Right hindlimb (tissue), 1 donor: ENCODE measurements at regions not wholly inside any gene's neighbourhood (a gene's known extent, or its start where the extent isn't known, plus 50 kb on each side); places are given as distances from the start of the nearest gene placed in this dataset.

Source experiments
- DNase-seq: peaks from one replicate; pipeline ENCODE4 v3.0.0-alpha.2; 2018

- DNase-seq, result no peak
Measured at GRCh38 chr16:9536905-9537304, 445.5 kb downstream of the HAPSTR1 start.

GRCh38 chr16:9539346-9539745 lies 447.9 kb downstream of the HAPSTR1 start:
- DNase-seq, result no peak

- DNase-seq, result no peak
Measured at GRCh38 chr16:9541723-9542122, 450.3 kb downstream of the HAPSTR1 start.

GRCh38 chr16:9542165-9542755 lies 450.8 kb downstream of the HAPSTR1 start:
- DNase-seq, result no peak

GRCh38 chr16:9545522-9546437 lies 454.3 kb downstream of the HAPSTR1 start:
- DNase-seq, result no peak

- no peak for DNase-seq
Measured at GRCh38 chr16:9546438-9546786, 455.0 kb downstream of the HAPSTR1 start.

- no peak for DNase-seq
Measured at GRCh38 chr16:9549487-9549886, 458.0 kb downstream of the HAPSTR1 start.

- DNase-seq, result no peak
Measured at GRCh38 chr16:9555051-9555450, 463.6 kb downstream of the HAPSTR1 start.

GRCh38 chr16:9556949-9557665 lies 465.7 kb downstream of the HAPSTR1 start:
- DNase-seq, result no peak

GRCh38 chr16:9557713-9558112 lies 466.3 kb downstream of the HAPSTR1 start:
- no peak for DNase-seq

GRCh38 chr16:9566099-9566498 lies 474.7 kb downstream of the HAPSTR1 start:
- DNase-seq, result no peak

- no peak for DNase-seq
Measured at GRCh38 chr16:9567666-9568065, 476.2 kb downstream of the HAPSTR1 start.

GRCh38 chr16:9568261-9568660 lies 476.8 kb downstream of the HAPSTR1 start:
- no peak for DNase-seq

- DNase-seq, result no peak
Measured at GRCh38 chr16:9570521-9570920, 479.1 kb downstream of the HAPSTR1 start.

- no peak for DNase-seq
Measured at GRCh38 chr16:9578459-9578858, 487.0 kb downstream of the HAPSTR1 start.

- no peak for DNase-seq
Measured at GRCh38 chr16:9580025-9580424, 488.6 kb downstream of the HAPSTR1 start.

GRCh38 chr16:9593440-9593839 lies 502.0 kb downstream of the HAPSTR1 start:
- no peak for DNase-seq

GRCh38 chr16:9594047-9594446 lies 502.6 kb downstream of the HAPSTR1 start:
- DNase-seq, result no peak

- no peak for DNase-seq
Measured at GRCh38 chr16:9594946-9595345, 503.5 kb downstream of the HAPSTR1 start.

- DNase-seq, result no peak
Measured at GRCh38 chr16:9595393-9595792, 503.9 kb downstream of the HAPSTR1 start.

- DNase-seq, result no peak
Measured at GRCh38 chr16:9596788-9597187, 505.3 kb downstream of the HAPSTR1 start.

GRCh38 chr16:9597967-9598730 lies 506.7 kb downstream of the HAPSTR1 start:
- no peak for DNase-seq

GRCh38 chr16:9598731-9599083 lies 507.3 kb downstream of the HAPSTR1 start:
- no peak for DNase-seq
